Endothelial cell of umbilical vein (primary cell): ENCODE measurements at regions not wholly inside any gene's neighbourhood (a gene's known extent, or its start where the extent isn't known, plus 50 kb on each side); places are given as distances from the start of the nearest gene placed in this dataset.

ENCODE experiments used
- EZH2 ChIP-seq: IDR thresholded peaks from 2 replicates; pipeline ENCODE4 v1.6.1; 2012; ENCODE audit warnings: borderline replicate concordance, low read depth, mild to moderate bottlenecking, moderate library complexity, low read length, inconsistent platforms; ENCODE audit not compliant: severe bottlenecking
- FOS ChIP-seq: IDR thresholded peaks from 2 replicates; pipeline ENCODE4 v1.6.1; 2011; ENCODE audit warnings: mild to moderate bottlenecking, low read length, moderate library complexity, borderline replicate concordance; ENCODE audit not compliant: insufficient read depth
- GATA2 ChIP-seq: IDR thresholded peaks from 2 replicates; pipeline ENCODE4 v1.7.0; 2011; ENCODE audit warnings: low read depth, mild to moderate bottlenecking, moderate library complexity, mixed read lengths, low read length; ENCODE audit not compliant: insufficient read length, insufficient read depth
- JUN ChIP-seq: IDR thresholded peaks from 2 replicates; pipeline ENCODE4 v1.6.1; 2011; ENCODE audit warnings: borderline replicate concordance, low read depth; ENCODE audit not compliant: insufficient read length, insufficient read depth
- MYC ChIP-seq: IDR thresholded peaks from one replicate; pipeline ENCODE4 v1.6.1; 2011; ENCODE audit warnings: mild to moderate bottlenecking, low read depth, low read length
- POLR2A ChIP-seq: IDR thresholded peaks from 2 replicates; pipeline ENCODE4 v1.6.1; 2012; ENCODE audit warnings: low read depth, mild to moderate bottlenecking, control low read depth, low read length
- POLR2AphosphoS5 ChIP-seq: IDR thresholded peaks from 2 replicates; pipeline ENCODE4 v1.6.1; 2012; ENCODE audit warnings: low read depth, mild to moderate bottlenecking, control low read depth, low read length, moderate library complexity; ENCODE audit not compliant: insufficient read depth
- TF ChIP-seq, protein P1 (sequence below), 2 donors: IDR thresholded peaks; 1 replicate in 1 of 2; 2 replicates in 1 of 2; pipeline ENCODE4 v1.5.1; 2011; ENCODE audit warnings: low read length in 2 of 2, mild to moderate bottlenecking in 2 of 2, moderate library complexity in 2 of 2, control low read depth in 1 of 2, inconsistent platforms in 1 of 2, low read depth in 1 of 2; ENCODE audit not compliant: insufficient read depth in 1 of 2; ENCODE audit errors: extremely low read depth in 1 of 2
- TF ChIP-seq, protein P2 (sequence below): IDR thresholded peaks from 2 replicates; pipeline ENCODE4 v1.6.1; 2011; ENCODE audit not compliant: insufficient read depth, insufficient read length

DNA sequence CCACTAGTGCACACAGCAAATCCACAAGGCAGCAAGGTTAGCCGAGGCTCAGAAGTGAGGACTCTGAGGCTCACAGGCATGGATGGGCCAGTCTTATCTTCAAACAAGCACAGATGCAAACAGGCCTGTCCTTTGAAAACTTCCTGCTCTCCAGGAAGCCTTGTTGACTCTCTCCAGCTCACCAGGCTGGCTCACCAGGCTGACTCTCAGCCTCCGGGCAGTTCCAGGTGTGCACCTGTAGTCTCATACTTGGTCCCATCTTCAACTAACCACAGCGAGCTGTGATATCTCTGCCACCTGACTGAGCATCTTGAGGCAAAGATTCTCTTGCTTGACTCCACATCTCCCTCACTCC lies 173.9 kb upstream of the ZMIZ1 start:
- TF ChIP-seq POLR2A (no peak), EZH2 (no peak), POLR2AphosphoS5 (no peak), JUN (no peak), MYC (no peak), FOS (no peak), GATA2 (no peak)
- TF ChIP-seq, protein P1, sequence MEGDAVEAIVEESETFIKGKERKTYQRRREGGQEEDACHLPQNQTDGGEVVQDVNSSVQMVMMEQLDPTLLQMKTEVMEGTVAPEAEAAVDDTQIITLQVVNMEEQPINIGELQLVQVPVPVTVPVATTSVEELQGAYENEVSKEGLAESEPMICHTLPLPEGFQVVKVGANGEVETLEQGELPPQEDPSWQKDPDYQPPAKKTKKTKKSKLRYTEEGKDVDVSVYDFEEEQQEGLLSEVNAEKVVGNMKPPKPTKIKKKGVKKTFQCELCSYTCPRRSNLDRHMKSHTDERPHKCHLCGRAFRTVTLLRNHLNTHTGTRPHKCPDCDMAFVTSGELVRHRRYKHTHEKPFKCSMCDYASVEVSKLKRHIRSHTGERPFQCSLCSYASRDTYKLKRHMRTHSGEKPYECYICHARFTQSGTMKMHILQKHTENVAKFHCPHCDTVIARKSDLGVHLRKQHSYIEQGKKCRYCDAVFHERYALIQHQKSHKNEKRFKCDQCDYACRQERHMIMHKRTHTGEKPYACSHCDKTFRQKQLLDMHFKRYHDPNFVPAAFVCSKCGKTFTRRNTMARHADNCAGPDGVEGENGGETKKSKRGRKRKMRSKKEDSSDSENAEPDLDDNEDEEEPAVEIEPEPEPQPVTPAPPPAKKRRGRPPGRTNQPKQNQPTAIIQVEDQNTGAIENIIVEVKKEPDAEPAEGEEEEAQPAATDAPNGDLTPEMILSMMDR (IDR thresholded peaks at IDR 0.05; ENCODE audit: extremely low read depth in 1 of 2, insufficient read depth in 1 of 2, low read depth in 1 of 2, low read length in 2 of 2), result no peak
- TF ChIP-seq, protein P2, sequence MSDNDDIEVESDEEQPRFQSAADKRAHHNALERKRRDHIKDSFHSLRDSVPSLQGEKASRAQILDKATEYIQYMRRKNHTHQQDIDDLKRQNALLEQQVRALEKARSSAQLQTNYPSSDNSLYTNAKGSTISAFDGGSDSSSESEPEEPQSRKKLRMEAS, result no peak
